ENCODE measurements at regions not wholly inside any gene's neighbourhood (a gene's known extent, or its start where the extent isn't known, plus 50 kb on each side); places are given as distances from the start of the nearest gene placed in this dataset.

- no peak for DNase-seq (ENCODE audit: low read depth in 2 of 2)
Measured at GRCh38 chr2:173818285-173818684, 146.9 kb downstream of the SP3 start.

DNA sequence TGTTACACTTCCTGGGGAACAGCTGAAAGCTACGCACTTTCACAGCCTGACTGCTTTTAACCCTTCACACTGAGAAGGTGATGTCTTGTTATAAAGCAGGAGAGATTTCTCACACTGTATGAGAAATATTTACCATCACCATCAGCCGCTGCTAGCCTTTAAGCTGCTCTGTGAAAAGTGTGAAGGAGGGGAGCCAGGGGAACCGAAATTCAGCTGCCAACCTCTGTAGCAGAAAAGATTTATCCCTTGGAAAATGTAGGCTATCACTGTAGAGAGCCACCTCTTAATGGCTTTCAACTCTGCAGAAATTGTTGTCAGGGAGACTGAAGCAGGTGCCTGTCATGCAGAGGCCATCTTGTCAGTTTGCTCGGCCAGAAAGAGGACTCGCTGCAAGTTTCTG, 145.3 kb downstream of the SP3 start:
- no peak for DNase-seq (ENCODE audit: low read depth in 2 of 2)

GRCh38 chr2:173821451-173821850, 143.7 kb downstream of the SP3 start:
- no peak for DNase-seq (ENCODE audit: low read depth in 2 of 2)

DNA sequence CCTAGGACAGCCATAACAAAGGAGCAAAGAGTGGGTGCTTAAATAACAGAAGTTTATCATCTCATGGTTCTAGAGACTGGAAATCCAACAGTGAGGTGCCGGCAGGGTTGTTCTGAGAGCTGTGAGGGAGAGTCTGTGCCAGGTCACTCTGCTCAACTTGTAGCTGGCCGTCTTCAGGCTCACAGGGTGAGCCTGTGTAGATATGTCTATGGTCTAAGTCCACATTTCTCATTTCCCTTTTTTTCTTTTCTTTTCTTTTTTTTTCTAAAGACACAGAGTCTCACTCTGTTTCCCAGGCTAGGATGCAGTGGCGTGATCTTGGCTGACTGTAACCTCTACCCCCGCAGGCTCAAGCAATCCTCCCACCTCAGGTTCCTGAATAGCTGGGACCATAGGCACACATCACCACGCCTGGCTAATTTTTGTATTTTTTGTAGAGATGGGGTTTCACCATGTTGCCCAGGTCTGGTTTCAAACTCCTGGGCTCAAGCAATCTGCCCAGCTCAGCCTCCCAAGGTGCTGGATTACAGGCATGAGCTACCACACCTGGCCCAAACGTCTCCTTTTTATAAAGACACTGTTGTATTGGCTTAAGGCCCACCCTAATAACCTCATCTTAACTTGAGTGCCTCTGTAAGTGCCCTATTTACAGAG, 142.2 kb downstream of the SP3 start:
- no peak for DNase-seq (ENCODE audit: low read depth in 2 of 2)

DNA sequence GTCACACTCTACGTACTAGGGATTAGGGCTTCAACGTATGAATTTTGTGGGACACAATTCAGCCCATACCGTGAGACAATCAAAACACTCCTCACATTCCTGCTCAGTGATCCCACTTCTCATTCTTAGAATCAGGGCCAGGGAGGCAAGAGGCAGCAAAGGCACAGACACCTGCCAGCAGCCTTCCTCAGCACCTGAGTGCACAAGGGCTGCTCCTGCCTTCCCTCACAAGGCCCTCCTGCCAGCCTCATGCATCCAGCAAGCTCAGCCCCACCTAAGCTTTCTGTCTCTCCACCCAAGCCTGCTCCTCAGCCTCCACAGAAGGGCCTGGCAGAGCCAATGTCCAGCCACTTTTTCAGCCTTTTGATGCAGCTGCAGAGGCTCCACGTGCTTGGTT, 141.6 kb downstream of the SP3 start:
- DNase-seq (ENCODE audit: low read depth in 2 of 2) = no peak

DNA sequence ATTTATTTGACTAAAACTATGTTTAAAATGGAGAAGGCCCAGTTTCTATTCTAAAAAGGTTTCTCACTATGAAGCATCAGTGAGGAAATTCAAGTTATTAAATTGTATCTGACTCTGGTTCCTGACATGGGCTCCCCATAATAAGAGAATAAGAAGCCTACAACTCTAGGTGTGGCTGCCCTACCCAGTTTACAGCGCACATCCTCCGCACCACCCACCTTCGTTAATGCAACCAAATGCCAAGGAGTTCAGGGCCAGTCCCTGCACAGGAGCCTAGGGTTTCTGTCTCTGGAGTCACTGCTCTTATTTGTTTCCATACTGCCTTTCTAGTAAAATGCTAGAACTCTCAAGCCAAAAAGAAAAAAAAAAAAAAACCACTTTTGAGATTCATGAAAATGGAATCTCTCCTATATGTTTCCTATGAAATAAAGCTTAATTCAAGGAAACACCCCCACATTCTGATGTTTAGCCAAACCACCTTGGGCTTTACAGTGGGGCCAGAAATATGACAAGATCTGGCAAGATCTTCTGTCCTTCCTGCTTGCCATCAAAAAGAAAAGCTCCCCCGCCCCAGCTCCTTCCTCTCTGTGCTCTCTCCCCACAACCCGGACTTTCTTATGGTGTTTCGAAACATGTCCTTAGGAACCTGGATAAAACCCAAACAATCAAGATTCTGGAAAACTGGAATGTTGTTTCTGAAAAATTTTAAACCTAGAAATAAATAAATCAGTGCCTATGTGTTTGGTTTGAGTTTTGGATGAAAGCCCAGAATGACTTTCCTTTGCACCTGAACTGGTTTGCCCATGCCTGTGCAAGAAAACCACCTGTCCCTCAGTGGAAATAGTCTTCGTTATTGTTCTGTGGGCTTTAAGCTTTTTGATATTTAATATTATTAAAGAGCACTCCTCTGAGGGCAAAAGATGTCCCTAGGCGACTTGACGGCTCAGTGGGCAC, 136.7 kb downstream of the SP3 start:
- DNase-seq (ENCODE audit: low read depth in 2 of 2) = no peak

- DNase-seq (ENCODE audit: low read depth in 2 of 2) = no peak
Measured at GRCh38 chr2:173829727-173830126, 135.4 kb downstream of the SP3 start.

- DNase-seq (ENCODE audit: low read depth in 2 of 2) = no peak
Measured at GRCh38 chr2:173830170-173830569, 135.0 kb downstream of the SP3 start.

DNA sequence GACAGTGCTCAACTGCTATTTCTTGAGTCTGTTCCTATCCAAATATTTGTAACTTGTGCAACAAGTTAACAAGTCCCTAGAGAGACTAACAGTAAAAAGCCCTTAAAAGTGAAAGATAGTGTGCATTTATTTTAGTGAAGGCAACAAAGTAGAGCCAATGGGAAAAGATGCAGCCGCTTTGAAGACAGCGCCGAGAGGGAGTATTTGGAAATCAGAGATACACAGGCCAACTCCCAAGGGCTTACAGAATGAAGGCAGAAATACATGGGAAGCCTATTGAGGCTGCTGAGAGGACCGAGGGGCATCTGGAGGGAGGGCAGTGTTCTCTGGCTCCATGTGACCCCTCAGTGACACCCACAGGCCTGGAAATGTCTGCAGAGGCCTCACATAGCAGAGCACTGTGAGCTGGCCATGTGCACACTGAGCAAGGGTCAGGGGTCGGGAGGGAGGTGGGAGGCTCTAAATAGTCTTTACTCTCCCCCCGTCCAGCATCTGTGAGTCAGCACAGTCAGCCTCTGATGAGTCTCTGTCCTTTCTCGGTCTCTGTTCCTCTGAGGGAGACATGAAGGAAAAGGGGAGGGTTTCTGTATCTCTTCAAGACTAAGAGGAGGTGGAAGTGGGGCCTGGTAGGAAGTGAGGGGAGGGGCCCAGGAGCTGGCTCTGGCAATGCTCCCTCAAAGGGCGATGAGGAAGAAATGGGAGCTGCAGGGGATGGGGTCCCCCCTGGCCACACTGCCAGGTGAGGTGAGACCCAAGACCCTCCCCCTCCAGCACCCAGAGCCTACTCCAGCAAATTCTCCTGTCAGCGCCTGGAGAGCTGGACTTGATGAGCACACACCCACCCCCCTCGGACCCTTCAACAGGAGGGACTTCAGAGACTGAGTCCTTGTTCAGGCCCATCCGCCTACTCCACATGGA, 133.6 kb downstream of the SP3 start:
- no peak for DNase-seq (ENCODE audit: low read depth in 2 of 2)

DNA sequence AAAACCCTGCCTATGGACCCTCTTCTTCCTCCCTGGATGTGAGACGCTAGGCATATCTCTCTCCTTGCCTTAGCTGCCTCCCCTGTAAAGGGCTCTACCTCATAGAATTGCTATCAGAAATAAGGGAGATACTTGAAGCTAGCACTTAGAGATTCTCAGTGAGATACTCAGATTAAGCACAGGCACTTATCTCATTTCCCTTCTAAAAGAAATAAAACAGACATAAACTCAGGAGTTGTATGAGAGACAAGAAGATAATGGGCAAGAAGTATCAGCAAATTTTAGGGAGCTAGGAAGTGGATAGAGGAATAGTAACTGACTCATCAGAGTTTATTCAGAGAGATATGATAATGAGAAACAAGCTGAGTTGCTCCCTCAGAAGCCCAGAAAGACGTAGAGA, 131.0 kb downstream of the SP3 start:
- no peak for DNase-seq (ENCODE audit: low read depth in 2 of 2)

- DNase-seq (ENCODE audit: low read depth in 2 of 2) = no peak
Measured at GRCh38 chr2:173835726-173836125, 129.4 kb downstream of the SP3 start.

DNA sequence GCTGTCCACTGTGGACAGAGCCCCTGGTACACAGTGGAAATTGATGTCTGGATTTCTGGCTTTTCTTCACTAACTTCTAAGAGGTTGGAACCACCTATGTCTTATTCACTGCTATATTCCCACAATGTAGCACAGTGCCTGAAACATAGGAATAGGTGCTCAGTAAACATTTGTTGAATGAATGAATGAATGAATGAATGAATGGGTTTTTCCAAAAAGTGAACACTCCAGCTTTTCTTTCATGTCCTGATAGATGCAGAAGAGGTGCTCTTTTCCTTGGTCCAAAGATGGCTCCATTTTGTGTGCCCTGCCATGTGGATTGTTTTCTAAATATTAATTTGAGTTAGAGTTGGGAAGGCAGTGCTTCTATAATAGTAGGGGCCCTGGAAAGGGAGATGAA, 124.1 kb downstream of the SP3 start:
- DNase-seq (ENCODE audit: low read depth in 2 of 2) = no peak

DNA sequence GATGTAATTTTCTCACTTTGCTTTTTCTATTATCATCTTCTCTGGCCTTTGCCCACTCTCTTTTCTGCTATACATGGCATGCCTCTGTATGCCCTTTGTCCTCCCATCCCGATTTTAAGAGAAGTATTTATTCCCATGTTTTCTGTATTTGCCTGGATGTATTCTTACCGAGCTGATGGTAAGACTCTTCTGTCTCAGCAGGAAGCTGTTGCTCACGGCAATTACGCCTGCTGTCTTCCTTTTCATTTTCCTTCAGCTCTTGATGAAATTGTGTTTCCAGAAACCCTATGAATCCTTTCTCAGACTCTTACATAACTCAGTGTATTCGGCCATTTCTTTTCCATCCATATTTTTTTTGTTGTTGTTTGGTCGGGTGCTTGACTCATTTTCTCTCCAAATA, 121.6 kb downstream of the SP3 start:
- no peak for DNase-seq (ENCODE audit: low read depth in 2 of 2)

DNA sequence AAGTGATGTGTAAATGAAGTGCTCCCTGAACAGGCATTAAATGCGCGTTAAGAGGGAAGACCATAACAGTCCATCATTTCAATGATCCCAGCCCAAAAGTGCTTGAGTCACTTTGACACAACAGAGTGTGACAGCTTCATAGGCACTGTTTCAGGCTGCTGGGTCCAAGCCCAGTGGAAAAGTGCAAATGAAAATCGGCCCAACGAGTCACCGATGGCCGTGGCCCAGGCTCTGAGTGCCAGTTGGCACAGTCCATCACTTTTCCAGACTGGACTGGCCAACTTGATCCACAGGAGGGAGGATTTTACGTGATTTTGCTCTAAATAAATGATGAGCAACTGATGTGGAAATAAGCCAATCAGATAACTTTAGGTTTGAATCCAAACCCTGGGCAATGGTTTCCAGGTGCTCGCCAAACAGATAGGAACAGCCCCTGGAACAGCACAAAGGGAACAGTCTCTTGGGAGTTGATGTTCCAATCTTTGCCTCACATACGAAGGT, 114.0 kb downstream of the SP3 start:
- no peak for DNase-seq (ENCODE audit: low read depth in 2 of 2)

DNA sequence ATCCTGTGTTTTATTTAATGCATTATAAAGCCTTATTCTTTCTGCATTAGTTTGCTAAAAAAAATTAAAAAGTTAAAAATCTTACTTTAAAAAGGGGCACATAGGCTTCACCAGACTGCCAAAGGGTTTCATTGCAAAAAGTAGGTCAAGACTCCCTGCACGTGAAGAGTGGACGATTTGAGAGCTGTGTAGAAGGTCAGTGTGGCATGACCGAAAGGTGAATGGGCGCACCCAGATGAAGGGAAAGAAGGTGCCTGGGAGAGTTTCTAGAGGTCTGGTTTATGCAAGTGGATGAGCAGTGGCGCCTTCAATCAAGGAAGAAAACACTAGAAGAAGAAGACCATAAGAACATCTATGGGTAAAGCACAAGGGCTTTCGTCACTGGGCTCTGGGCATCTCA, 111.0 kb downstream of the SP3 start:
- no peak for DNase-seq (ENCODE audit: low read depth in 2 of 2)

- no peak for DNase-seq (ENCODE audit: low read depth in 2 of 2)
Measured at GRCh38 chr2:173854840-173855239, 110.3 kb downstream of the SP3 start.

DNA sequence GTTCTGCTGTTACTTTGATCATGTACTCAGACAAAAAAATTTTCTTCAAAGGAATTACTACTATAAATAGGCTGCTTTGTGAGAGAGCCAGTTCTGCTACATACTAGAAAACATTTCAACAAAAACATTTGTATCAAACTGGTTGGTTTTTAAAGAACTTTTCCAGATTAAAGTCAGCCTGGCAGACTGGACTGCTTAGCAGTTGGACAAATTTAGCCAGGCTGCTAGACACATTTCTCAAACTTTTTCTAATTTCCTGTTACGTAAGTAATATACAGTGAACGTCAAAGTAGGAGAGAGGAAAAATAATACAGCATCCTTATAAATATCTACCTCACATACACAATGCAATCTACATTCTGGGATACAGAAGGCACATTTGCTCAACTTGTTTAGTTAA, 109.5 kb downstream of the SP3 start:
- no peak for DNase-seq (ENCODE audit: low read depth in 2 of 2)

Data from stimulated activated CD4-positive, alpha-beta T cell treated with anti-CD3 and anti-CD28 coated beads, Interleukin-1b, Interleukin-23, amount 100 ng/mL, for 1 hour (primary cell).